Naive thymus-derived CD4-positive, alpha-beta T cell (primary cell): ENCODE measurements at regions not wholly inside any gene's neighbourhood (a gene's known extent, or its start where the extent isn't known, plus 50 kb on each side); places are given as distances from the start of the nearest gene placed in this dataset.
"Not testable (repeated sequence)": the region's sequence is repeated elsewhere in the genome, so short reads cannot be mapped to it uniquely, and the experiment has no call there.

Source experiments
- ATAC-seq: fragments of 150-1000 bp; cut with Tn5 transposase; 2 replicates; pipeline ENCODE4 v1.10.0; 2021; ENCODE audit warnings: mild to moderate bottlenecking, moderate library complexity
- CTCF ChIA-PET: fragments of 350-600 bp; sonication (Branson Sonifier 250); formaldehyde crosslinking; loops from one replicate; lab custom pipeline; 2021; ENCODE audit warnings: antibody characterized with exemption; lab: Charles Lee
- POLR2A ChIA-PET: fragments of 350-600 bp; sonication (Branson Sonifier 250); formaldehyde crosslinking; loops from one replicate; lab custom pipeline; 2021; ENCODE audit warnings: antibody characterized with exemption, inconsistent platforms; lab: Charles Lee
- DNase-seq, 9 donors: peaks; one replicate each; pipeline versions ENCODE4 v3.0.0 to v3.0.0-alpha.2; 2020 to 2022; ENCODE audit warnings: mixed read lengths in 1 of 9
- H3K27ac ChIP-seq: one replicate; pipeline ENCODE4 v1.7.0; 2013; ENCODE audit warnings: mild to moderate bottlenecking, low read depth, low read length, moderate library complexity
- H3K27me3 ChIP-seq, 2 donors: one replicate each; pipeline ENCODE4 v1.7.0; 2013; ENCODE audit warnings: low read length in 2 of 2, mild to moderate bottlenecking in 2 of 2, moderate library complexity in 2 of 2; ENCODE audit not compliant: control insufficient read depth in 2 of 2, insufficient read depth in 2 of 2
- H3K36me3 ChIP-seq, 3 experiments: 1 replicate in 2 of 3; 2 replicates in 1 of 3; pipeline ENCODE4 v1.7.0; 2013; ENCODE audit warnings: low read length in 3 of 3, mild to moderate bottlenecking in 3 of 3, moderate library complexity in 1 of 3; ENCODE audit not compliant: insufficient read depth in 3 of 3, control insufficient read depth in 2 of 3
- H3K4me1 ChIP-seq, 2 donors: one replicate each; pipeline ENCODE4 v1.7.0; 2013; ENCODE audit warnings: low read length in 2 of 2, mild to moderate bottlenecking in 2 of 2, moderate library complexity in 1 of 2; ENCODE audit not compliant: control insufficient read depth in 2 of 2, insufficient read depth in 2 of 2
- H3K4me3 ChIP-seq: 2 replicates; pipeline ENCODE4 v1.7.0; 2013; ENCODE audit warnings: mild to moderate bottlenecking, low read length
- H3K9me3 ChIP-seq, 3 experiments: 1 replicate in 2 of 3; 2 replicates in 1 of 3; pipeline ENCODE4 v1.7.0; 2013; ENCODE audit warnings: low read length in 3 of 3; ENCODE audit not compliant: control insufficient read depth in 2 of 3
- H3K27ac Mint-ChIP-seq, 9 donors: one replicate each; pipeline ENCODE4 v1.8.0; 2020 to 2022; ENCODE audit warnings: mixed read lengths in 9 of 9, mild to moderate bottlenecking in 8 of 9, moderate library complexity in 5 of 9, inconsistent platforms in 2 of 9
- H3K27me3 Mint-ChIP-seq, 5 donors: one replicate each; pipeline ENCODE4 v1.8.0; 2021 to 2022; ENCODE audit warnings: mixed read lengths in 5 of 5, mild to moderate bottlenecking in 1 of 5
- H3K36me3 Mint-ChIP-seq, 5 donors: one replicate each; pipeline ENCODE4 v1.8.0; 2020 to 2022; ENCODE audit warnings: mixed read lengths in 5 of 5, mild to moderate bottlenecking in 3 of 5, inconsistent platforms in 1 of 5
- H3K4me1 Mint-ChIP-seq, 7 donors: one replicate each; pipeline ENCODE4 v1.8.0; 2020 to 2022; ENCODE audit warnings: mixed read lengths in 7 of 7, mild to moderate bottlenecking in 3 of 7, inconsistent platforms in 1 of 7
- H3K4me3 Mint-ChIP-seq, 10 donors: one replicate each; pipeline ENCODE4 v1.8.0; 2020 to 2022; ENCODE audit warnings: mild to moderate bottlenecking in 10 of 10, mixed read lengths in 10 of 10, moderate library complexity in 6 of 10, inconsistent platforms in 2 of 10
- H3K9me3 Mint-ChIP-seq, 11 donors: one replicate each; pipeline ENCODE4 v1.8.0; 2020 to 2022; ENCODE audit warnings: mixed read lengths in 11 of 11, mild to moderate bottlenecking in 4 of 11, inconsistent platforms in 1 of 11, moderate library complexity in 1 of 11
- intact Hi-C, 2 donors: fragments of 100-400 bp; cut with micrococcal nuclease; formaldehyde crosslinking; loops; one replicate each; pipeline ENCODE4 v1.15.1; 2023

DNA sequence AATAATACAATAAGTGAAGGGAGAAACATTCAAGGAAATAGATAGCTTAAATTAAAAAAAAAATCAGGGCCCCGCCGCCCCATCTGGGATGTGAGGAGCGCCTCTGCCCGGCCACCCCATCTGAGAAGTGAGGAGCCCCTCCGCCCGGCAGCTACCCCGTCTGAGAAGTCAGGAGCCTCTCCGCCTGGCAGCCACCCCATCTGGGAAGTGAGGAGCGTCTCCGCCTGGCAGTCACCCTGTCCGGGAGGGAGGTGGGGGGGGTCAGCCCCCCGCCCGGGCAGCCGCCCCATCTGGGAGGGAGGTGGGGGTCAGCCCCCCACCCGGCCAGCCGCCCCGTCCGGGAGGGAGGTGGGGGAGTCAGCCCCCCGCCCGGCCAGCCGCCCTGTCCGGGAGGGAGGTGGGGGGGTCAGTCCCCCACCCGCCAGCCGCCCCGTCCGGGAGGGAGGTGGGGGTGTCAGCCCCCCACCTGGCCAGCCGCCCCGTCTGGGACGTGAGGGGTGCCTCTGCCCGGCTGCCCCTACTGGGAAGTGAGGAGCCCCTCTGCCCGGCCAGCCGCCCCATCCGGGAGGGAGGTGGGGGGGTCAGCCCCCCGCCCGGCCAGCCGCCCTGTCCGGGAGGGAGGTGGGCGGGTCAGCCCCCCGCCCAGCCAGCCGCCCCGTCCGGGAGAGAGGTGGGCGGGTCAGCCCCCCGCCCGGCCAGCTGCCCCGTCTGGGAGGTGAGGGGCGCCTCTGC lies 3019.4 kb upstream of the TEKT4 start:
- H3K4me3 ChIP-seq, H3K4me3 Mint-ChIP-seq, H3K27me3 ChIP-seq, H3K27ac Mint-ChIP-seq, intact Hi-C loops, H3K36me3 Mint-ChIP-seq, ATAC-seq, H3K4me1 ChIP-seq, H3K9me3 ChIP-seq, H3K27ac ChIP-seq, POLR2A ChIA-PET, DNase-seq, H3K4me1 Mint-ChIP-seq, H3K36me3 ChIP-seq, H3K27me3 Mint-ChIP-seq, CTCF ChIA-PET: not testable (repeated sequence)
- H3K9me3 Mint-ChIP-seq = peaks cover 0 to 36% (median 13%) of the 10 kb centered on the region in 11 donors

DNA sequence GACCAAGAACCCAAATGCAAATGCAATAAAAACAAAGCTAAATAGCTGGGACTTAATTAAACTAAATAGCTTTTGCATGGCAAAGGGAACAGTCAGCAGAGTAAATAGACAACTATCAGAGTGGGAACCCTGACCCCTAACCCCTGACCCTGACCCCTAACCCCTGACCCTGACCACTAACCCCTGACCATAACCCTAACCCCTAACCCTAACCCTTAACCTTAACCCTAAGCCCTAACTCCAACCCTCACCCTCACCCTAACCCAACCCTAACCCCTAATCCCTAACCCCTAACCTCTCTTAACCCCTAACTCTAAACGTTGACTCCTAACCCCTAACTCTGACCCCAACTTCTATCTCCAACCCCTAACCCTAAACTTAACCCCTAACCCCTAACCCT lies 3014.3 kb upstream of the TEKT4 start:
- CTCF ChIA-PET, H3K27me3 ChIP-seq, POLR2A ChIA-PET, H3K4me3 Mint-ChIP-seq, H3K4me3 ChIP-seq, H3K27me3 Mint-ChIP-seq, H3K4me1 ChIP-seq, H3K36me3 ChIP-seq, DNase-seq, ATAC-seq, H3K36me3 Mint-ChIP-seq, intact Hi-C loops, H3K27ac ChIP-seq, H3K27ac Mint-ChIP-seq, H3K9me3 ChIP-seq, H3K4me1 Mint-ChIP-seq: not testable (repeated sequence)
- H3K9me3 Mint-ChIP-seq = peaks cover 0 to 17% (median 6%) of the 10 kb centered on the region in 11 donors

DNA sequence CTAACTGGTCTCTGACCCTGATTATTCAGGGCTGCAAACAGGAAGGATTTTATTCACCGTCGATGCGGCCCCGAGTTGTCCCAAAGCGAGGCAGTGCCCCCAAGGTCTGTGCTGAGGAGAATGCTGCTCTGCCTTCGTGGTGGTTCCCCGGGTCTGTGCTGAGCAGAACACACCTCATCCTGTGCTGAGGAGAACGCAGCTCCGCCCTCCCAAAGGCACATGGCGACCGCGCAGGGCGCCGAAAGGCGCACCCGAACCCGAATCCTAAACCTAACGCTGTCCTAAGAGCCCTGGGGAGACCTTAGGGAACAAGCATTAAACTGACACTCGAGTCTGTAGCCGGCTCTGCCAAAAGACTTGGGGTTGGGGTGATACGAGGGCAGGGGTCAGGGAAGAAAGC lies 3013.5 kb upstream of the TEKT4 start:
- H3K4me3 Mint-ChIP-seq, H3K4me1 Mint-ChIP-seq, H3K27ac Mint-ChIP-seq, intact Hi-C loops, H3K27me3 ChIP-seq, ATAC-seq, H3K9me3 ChIP-seq, H3K4me3 ChIP-seq, H3K36me3 ChIP-seq, H3K4me1 ChIP-seq, H3K36me3 Mint-ChIP-seq, DNase-seq, H3K27ac ChIP-seq, H3K27me3 Mint-ChIP-seq, CTCF ChIA-PET, POLR2A ChIA-PET: not testable (repeated sequence)
- peaks cover 0 to 17% (median 6%) of the 10 kb centered on the region in 11 donors for H3K9me3 Mint-ChIP-seq

DNA sequence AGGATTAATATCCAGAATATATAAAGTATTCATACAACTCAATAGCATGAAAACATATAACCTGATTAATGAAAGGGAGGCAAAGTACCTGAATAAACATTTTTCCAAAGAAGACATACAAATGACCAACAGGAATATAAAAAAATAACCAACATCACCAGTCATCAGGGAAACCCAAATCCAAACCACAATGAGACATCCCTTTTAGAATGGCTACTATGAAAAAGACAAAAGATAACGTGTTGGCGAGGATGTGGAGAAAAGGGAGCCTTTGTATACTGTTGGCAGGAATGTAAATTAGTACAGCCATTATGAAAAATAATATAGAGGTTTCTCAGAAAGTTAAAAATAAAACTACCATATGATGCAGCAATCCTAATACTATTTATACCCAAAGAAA lies 2999.5 kb upstream of the TEKT4 start:
- POLR2A ChIA-PET = not testable (repeated sequence)

GRCh38 chr2:91873416-91873815 lies 2997.8 kb upstream of the TEKT4 start:
- POLR2A ChIA-PET, H3K9me3 ChIP-seq, intact Hi-C loops, H3K36me3 Mint-ChIP-seq, ATAC-seq, DNase-seq, H3K4me1 Mint-ChIP-seq, H3K4me1 ChIP-seq, H3K36me3 ChIP-seq, CTCF ChIA-PET, H3K4me3 Mint-ChIP-seq, H3K27ac ChIP-seq, H3K27me3 ChIP-seq, H3K4me3 ChIP-seq, H3K27me3 Mint-ChIP-seq, H3K27ac Mint-ChIP-seq: not testable (repeated sequence)
- peaks cover 0 to 17% (median 6%) of the 10 kb centered on the region in 11 donors for H3K9me3 Mint-ChIP-seq

More for the DNA sequence above, 2999.5 kb upstream of the TEKT4 start:
- H3K36me3 Mint-ChIP-seq, H3K9me3 ChIP-seq, H3K27ac ChIP-seq, H3K4me3 Mint-ChIP-seq, H3K4me3 ChIP-seq, DNase-seq, H3K27ac Mint-ChIP-seq, ATAC-seq, H3K4me1 ChIP-seq, CTCF ChIA-PET, H3K27me3 ChIP-seq, intact Hi-C loops, H3K36me3 ChIP-seq, H3K4me1 Mint-ChIP-seq, H3K27me3 Mint-ChIP-seq: not testable (repeated sequence)
- H3K9me3 Mint-ChIP-seq = peaks cover 0 to 17% (median 3%) of the 10 kb centered on the region in 11 donors

GRCh38 chr2:91877658-91878210 lies 2993.5 kb upstream of the TEKT4 start:
- H3K4me3 ChIP-seq, H3K36me3 Mint-ChIP-seq, intact Hi-C loops, H3K27ac ChIP-seq, DNase-seq, H3K9me3 ChIP-seq, H3K27ac Mint-ChIP-seq, ATAC-seq, H3K4me1 Mint-ChIP-seq, H3K27me3 Mint-ChIP-seq, POLR2A ChIA-PET, H3K4me1 ChIP-seq, H3K36me3 ChIP-seq, H3K27me3 ChIP-seq, CTCF ChIA-PET, H3K4me3 Mint-ChIP-seq: not testable (repeated sequence)
- H3K9me3 Mint-ChIP-seq = peaks cover 0 to 13% (median 4%) of the 10 kb centered on the region in 11 donors

- intact Hi-C loops, H3K36me3 Mint-ChIP-seq, H3K36me3 ChIP-seq, ATAC-seq, H3K9me3 ChIP-seq, CTCF ChIA-PET, H3K27me3 ChIP-seq, H3K4me3 Mint-ChIP-seq, H3K27me3 Mint-ChIP-seq, H3K4me1 Mint-ChIP-seq, H3K4me3 ChIP-seq, H3K27ac Mint-ChIP-seq, H3K9me3 Mint-ChIP-seq, POLR2A ChIA-PET, H3K4me1 ChIP-seq, DNase-seq, H3K27ac ChIP-seq: not testable (repeated sequence)
These were observed 2976.1 kb upstream of the TEKT4 start for GRCh38 chr2:91895091-91895490.
